ENCODE measurements at regions not wholly inside any gene's neighbourhood (a gene's known extent, or its start where the extent isn't known, plus 50 kb on each side); places are given as distances from the start of the nearest gene placed in this dataset.

- Histone ChIP-seq H3K27ac (no peak overlapping the region), H3K4me1 (no peaks in the 10 kb centered on the region), H3K27me3 (no peaks in the 10 kb centered on the region), H3K4me3 (no peak overlapping the region), H3K36me3 (no peaks in the 10 kb centered on the region), H3K9me3 (peaks cover 0 to 6% (median 0%) of the 10 kb centered on the region in 4 donors)
- DNase-seq: no peak
- intact Hi-C loops (cut with DNase I; ENCODE audit: low total_unique reads): no loop called here
- WGBS, 5 donors: 32 to 43% (median 42%) methylated on average over 3 of the region's 3 CpGs
- no peak for TF ChIP-seq POLR2AphosphoS5 (IDR thresholded peaks at IDR 0.05)
- no peak for TF ChIP-seq CTCF (IDR thresholded peaks at IDR 0.05)
- no peak for TF ChIP-seq POLR2A (IDR thresholded peaks at IDR 0.05)
- no peak for TF ChIP-seq EP300 (IDR thresholded peaks at IDR 0.05)
Observed at GRCh38 chr2:139720056-139720455, 939.9 kb upstream of the NXPH2 start.

GRCh38 chr2:139704606-139705005, 924.4 kb upstream of the NXPH2 start:
- Histone ChIP-seq H3K9me3 (no peaks in the 10 kb centered on the region), H3K27ac (no peak overlapping the region), H3K36me3 (no peaks in the 10 kb centered on the region), H3K27me3 (no peaks in the 10 kb centered on the region), H3K4me1 (no peaks in the 10 kb centered on the region), H3K4me3 (no peak overlapping the region)
- TF ChIP-seq CTCF (IDR thresholded peaks at IDR 0.05): no peak
- no peak for TF ChIP-seq POLR2AphosphoS5 (IDR thresholded peaks at IDR 0.05)
- TF ChIP-seq EP300 (IDR thresholded peaks at IDR 0.05): no peak
- no peak for TF ChIP-seq POLR2A (IDR thresholded peaks at IDR 0.05)
- intact Hi-C loops (cut with DNase I; ENCODE audit: low total_unique reads): no loop called here
- DNase-seq: no peak

- intact Hi-C loops (cut with DNase I; ENCODE audit: low total_unique reads): no loop called here
- no peak for DNase-seq
- TF ChIP-seq EP300 (IDR thresholded peaks at IDR 0.05) (no peak), CTCF (IDR thresholded peaks at IDR 0.05) (no peak), POLR2AphosphoS5 (IDR thresholded peaks at IDR 0.05) (no peak), POLR2A (IDR thresholded peaks at IDR 0.05) (no peak)
- no peaks in the 10 kb centered on the region for H3K27me3 ChIP-seq
- H3K4me3 ChIP-seq: no peak overlapping the region
- no peak overlapping the region for H3K27ac ChIP-seq
- H3K9me3 ChIP-seq: no peaks in the 10 kb centered on the region
- WGBS, 5 donors: 55 to 71% (median 68%) methylated on average over 1 of the region's 1 CpG
- no peaks in the 10 kb centered on the region for H3K36me3 ChIP-seq
- H3K4me1 ChIP-seq: no peaks in the 10 kb centered on the region
Observed at GRCh38 chr2:139694327-139694726, 914.1 kb upstream of the NXPH2 start.

GRCh38 chr2:139686205-139686604, 906.0 kb upstream of the NXPH2 start:
- no peak for TF ChIP-seq CTCF (IDR thresholded peaks at IDR 0.05)
- no peak for TF ChIP-seq EP300 (IDR thresholded peaks at IDR 0.05)
- TF ChIP-seq POLR2AphosphoS5 (IDR thresholded peaks at IDR 0.05): no peak
- no peak for TF ChIP-seq POLR2A (IDR thresholded peaks at IDR 0.05)
- WGBS, 5 donors: 67 to 76% (median 70%) methylated on average over 3 of the region's 3 CpGs

More at GRCh38 chr2:139686205-139686604, 906.0 kb upstream of the NXPH2 start:
- Histone ChIP-seq H3K4me1 (no peaks in the 10 kb centered on the region), H3K9me3 (peaks cover 0 to 4% (median 0%) of the 10 kb centered on the region in 4 donors), H3K27me3 (no peaks in the 10 kb centered on the region), H3K36me3 (no peaks in the 10 kb centered on the region), H3K4me3 (no peak overlapping the region), H3K27ac (no peak overlapping the region)
- intact Hi-C loops (cut with DNase I; ENCODE audit: low total_unique reads): no loop called here
- DNase-seq: no peak
